ENCODE measurements at regions not wholly inside any gene's neighbourhood (a gene's known extent, or its start where the extent isn't known, plus 50 kb on each side); places are given as distances from the start of the nearest gene placed in this dataset.

DNA sequence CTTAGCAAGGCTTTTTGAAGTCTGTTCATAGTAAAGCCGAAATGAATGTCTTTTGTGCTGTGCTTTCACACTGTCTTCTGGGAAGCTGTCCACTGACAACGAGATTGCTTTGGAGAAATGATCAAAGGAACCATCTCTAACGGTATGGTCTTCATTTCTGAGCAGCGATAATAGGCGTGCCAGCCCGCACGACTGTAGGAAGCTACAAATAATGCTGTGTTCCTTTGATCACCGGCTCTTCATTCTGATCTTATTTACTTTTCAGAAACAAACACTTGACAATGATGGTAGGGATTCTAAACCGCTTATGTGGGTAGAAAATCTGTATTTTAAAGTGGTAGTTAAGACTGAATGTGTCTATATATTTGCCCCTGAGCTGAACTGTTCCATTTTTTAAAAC is 306.6 kb upstream of the EXOC2 start:
- H3K4me3 ChIP-seq (ENCODE audit: low read depth, low read length), result no peak overlapping the region
- POLR2A ChIA-PET, result no interaction called here
- TF ChIP-seq ZNF266 (tag by site-specific recombination; IDR thresholded peaks at IDR 0.05; ENCODE audit: low read depth) (no peak), ZNF48 (tag by site-specific recombination; IDR thresholded peaks at IDR 0.05) (no peak), ZNF76 (tag by site-specific recombination; IDR thresholded peaks at IDR 0.05; ENCODE audit: borderline replicate concordance, low read depth) (no peak), ZNF621 (tag by site-specific recombination; IDR thresholded peaks at IDR 0.05) (no peak), ZNF677 (tag by site-specific recombination; IDR thresholded peaks at IDR 0.05) (no peak), ZSCAN30 (tag by site-specific recombination; IDR thresholded peaks at IDR 0.05) (no peak), ZNF501 (tag by site-specific recombination; IDR thresholded peaks at IDR 0.05) (no peak), HOXD13 (CRISPR knock-in tag; IDR thresholded peaks at IDR 0.05; ENCODE audit: borderline replicate concordance) (no peak), ZFP37 (tag by site-specific recombination; IDR thresholded peaks at IDR 0.05) (no peak), ZNF837 (tag by site-specific recombination; IDR thresholded peaks at IDR 0.05) (no peak), ZNF341 (tag by site-specific recombination; IDR thresholded peaks at IDR 0.05; ENCODE audit: low read depth) (no peak), ZNF623 (tag by site-specific recombination; IDR thresholded peaks at IDR 0.05) (no peak), SALL2 (tag by site-specific recombination; IDR thresholded peaks at IDR 0.05; ENCODE audit: borderline replicate concordance) (no peak), ZFP3 (tag by site-specific recombination; IDR thresholded peaks at IDR 0.05; ENCODE audit: low read depth) (no peak), YY2 (tag by site-specific recombination; IDR thresholded peaks at IDR 0.05) (no peak), ZNF426 (tag by site-specific recombination; IDR thresholded peaks at IDR 0.05) (no peak), ZNF23 (tag by site-specific recombination; IDR thresholded peaks at IDR 0.05; ENCODE audit: borderline replicate concordance) (no peak), ZNF132 (tag by site-specific recombination; IDR thresholded peaks at IDR 0.05; ENCODE audit: borderline replicate concordance) (no peak), ZNF362 (tag by site-specific recombination; IDR thresholded peaks at IDR 0.05) (no peak)
- H3K36me3 ChIP-seq (ENCODE audit: control insufficient read depth in 2 of 2, insufficient read depth in 1 of 2, low read length in 2 of 2), result no peaks in the 10 kb centered on the region
- CTCF ChIA-PET, result no interaction called here
- H3K4me1 ChIP-seq (ENCODE audit: control insufficient read depth, insufficient read depth, low read length), result no peaks in the 10 kb centered on the region
- no peak overlapping the region for H3K27ac ChIP-seq (ENCODE audit: extremely low read depth, low read depth, low read length)
- H3K9me3 ChIP-seq (ENCODE audit: control insufficient read depth, insufficient read depth, low read depth, low read length), result no peaks in the 10 kb centered on the region

DNA sequence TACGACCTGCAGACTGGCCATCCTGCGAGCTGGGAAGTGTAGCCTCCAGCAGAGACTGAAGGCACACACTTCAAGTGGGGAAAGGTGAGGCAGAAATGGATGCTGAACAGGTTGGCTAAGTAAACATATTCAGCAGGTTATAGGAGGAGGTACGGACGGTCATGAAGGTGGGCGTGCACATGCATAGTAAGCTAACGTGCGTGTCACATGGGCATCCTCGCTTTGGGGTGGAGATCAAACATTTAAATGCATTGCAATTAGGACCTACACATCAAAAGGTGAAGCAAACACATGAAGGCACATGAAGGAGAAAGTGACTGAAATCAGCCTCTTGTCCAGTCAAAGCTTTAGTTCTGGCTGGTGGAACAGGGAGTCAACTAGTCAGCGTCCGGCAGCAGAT is 305.6 kb upstream of the EXOC2 start:
- Histone ChIP-seq H3K4me1 (ENCODE audit: control insufficient read depth, insufficient read depth, low read length) (no peaks in the 10 kb centered on the region), H3K27ac (ENCODE audit: extremely low read depth, low read depth, low read length) (no peak overlapping the region), H3K9me3 (ENCODE audit: control insufficient read depth, insufficient read depth, low read depth, low read length) (no peaks in the 10 kb centered on the region), H3K36me3 (ENCODE audit: control insufficient read depth in 2 of 2, insufficient read depth in 1 of 2, low read length in 2 of 2) (no peaks in the 10 kb centered on the region), H3K4me3 (ENCODE audit: low read depth, low read length) (no peak overlapping the region)
- CTCF ChIA-PET, result interaction anchor here (0.7 kb wide), 1 partner anchor 371 kb away, joined by 3 read pairs; no protein-coding TSS in a partner anchor
- POLR2A ChIA-PET, result no interaction called here
- no peak for TF ChIP-seq ZNF626 (tag by site-specific recombination; IDR thresholded peaks at IDR 0.05)
- TF ChIP-seq ZNF585B (tag by site-specific recombination; IDR thresholded peaks at IDR 0.05), result no peak
- no peak for TF ChIP-seq BCL11B (tag by site-specific recombination; IDR thresholded peaks at IDR 0.05; ENCODE audit: low read depth)
- no peak for TF ChIP-seq ZNF654 (tag by site-specific recombination; IDR thresholded peaks at IDR 0.05; ENCODE audit: low read depth)
- no peak for TF ChIP-seq OSR2 (tag by site-specific recombination; IDR thresholded peaks at IDR 0.05)
- no peak for TF ChIP-seq ZNF704 (tag by site-specific recombination; IDR thresholded peaks at IDR 0.05)
- TF ChIP-seq, protein P1, sequence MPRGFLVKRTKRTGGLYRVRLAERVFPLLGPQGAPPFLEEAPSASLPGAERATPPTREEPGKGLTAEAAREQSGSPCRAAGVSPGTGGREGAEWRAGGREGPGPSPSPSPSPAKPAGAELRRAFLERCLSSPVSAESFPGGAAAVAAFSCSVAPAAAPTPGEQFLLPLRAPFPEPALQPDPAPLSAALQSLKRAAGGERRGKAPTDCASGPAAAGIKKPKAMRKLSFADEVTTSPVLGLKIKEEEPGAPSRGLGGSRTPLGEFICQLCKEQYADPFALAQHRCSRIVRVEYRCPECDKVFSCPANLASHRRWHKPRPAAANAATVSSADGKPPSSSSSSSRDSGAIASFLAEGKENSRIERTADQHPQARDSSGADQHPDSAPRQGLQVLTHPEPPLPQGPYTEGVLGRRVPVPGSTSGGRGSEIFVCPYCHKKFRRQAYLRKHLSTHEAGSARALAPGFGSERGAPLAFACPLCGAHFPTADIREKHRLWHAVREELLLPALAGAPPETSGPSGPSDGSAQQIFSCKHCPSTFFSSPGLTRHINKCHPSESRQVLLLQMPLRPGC (tag by site-specific recombination; IDR thresholded peaks at IDR 0.05), result no peak
- TF ChIP-seq ZNF610 (tag by site-specific recombination; IDR thresholded peaks at IDR 0.05; ENCODE audit: borderline replicate concordance), result no peak
- TF ChIP-seq SP7 (tag by site-specific recombination; IDR thresholded peaks at IDR 0.05), result no peak
- TF ChIP-seq ZNF248 (tag by site-specific recombination; IDR thresholded peaks at IDR 0.05), result no peak
- no peak for TF ChIP-seq ZNF133 (tag by site-specific recombination; IDR thresholded peaks at IDR 0.05)
